ENCODE measurements at regions not wholly inside any gene's neighbourhood (a gene's known extent, or its start where the extent isn't known, plus 50 kb on each side); places are given as distances from the start of the nearest gene placed in this dataset.
A peak's percentile ranks its signal among the peaks of the same experiment; 100 is the strongest.

GRCh38 chr7:42506097-42506496, 269.1 kb upstream of the GLI3 start:
- no peak overlapping the region for H3K4me3 ChIP-seq (ENCODE audit: low read depth, low read length)
- H3K36me3 ChIP-seq (ENCODE audit: insufficient read depth) = no peaks in the 10 kb centered on the region
- DNase-seq (ENCODE audit: extremely low spot score) = no peak
- no peak overlapping the region for H3K27ac ChIP-seq (ENCODE audit: low read depth)
- 91% methylated on average over 1 of the region's 1 CpG for WGBS
- no peaks in the 10 kb centered on the region for H3K4me1 ChIP-seq (ENCODE audit: insufficient read depth)

GRCh38 chr7:42502022-42502421, 265.0 kb upstream of the GLI3 start:
- Histone ChIP-seq H3K4me1 (ENCODE audit: insufficient read depth) (no peaks in the 10 kb centered on the region), H3K36me3 (ENCODE audit: insufficient read depth) (no peaks in the 10 kb centered on the region), H3K27ac (ENCODE audit: low read depth) (no peak overlapping the region), H3K4me3 (ENCODE audit: low read depth, low read length) (no peak overlapping the region)
- no peak for DNase-seq (ENCODE audit: extremely low spot score)
- 68% methylated on average over 1 of the region's 1 CpG for WGBS

GRCh38 chr7:42495256-42495655, 258.2 kb upstream of the GLI3 start:
- Histone ChIP-seq H3K4me3 (ENCODE audit: low read depth, low read length) (no peak overlapping the region), H3K27ac (ENCODE audit: low read depth) (no peak overlapping the region), H3K4me1 (ENCODE audit: insufficient read depth) (no peaks in the 10 kb centered on the region), H3K36me3 (ENCODE audit: insufficient read depth) (no peaks in the 10 kb centered on the region)
- WGBS = 93% methylated on average over 3 of the region's 3 CpGs
- no peak for DNase-seq (ENCODE audit: extremely low spot score)

GRCh38 chr7:42494736-42495135, 257.7 kb upstream of the GLI3 start:
- H3K4me3 ChIP-seq (ENCODE audit: low read depth, low read length) = no peak overlapping the region
- 81% methylated on average over 6 of the region's 6 CpGs for WGBS
- no peaks in the 10 kb centered on the region for H3K4me1 ChIP-seq (ENCODE audit: insufficient read depth)
- DNase-seq (ENCODE audit: extremely low spot score) = no peak
- no peak overlapping the region for H3K27ac ChIP-seq (ENCODE audit: low read depth)
- no peaks in the 10 kb centered on the region for H3K36me3 ChIP-seq (ENCODE audit: insufficient read depth)

- no peak overlapping the region for H3K4me3 ChIP-seq (ENCODE audit: low read depth, low read length)
- no peak for DNase-seq (ENCODE audit: extremely low spot score)
These were observed 257.2 kb upstream of the GLI3 start for GRCh38 chr7:42494199-42494710.

GRCh38 chr7:42493436-42494198, 256.6 kb upstream of the GLI3 start:
- H3K36me3 ChIP-seq (ENCODE audit: insufficient read depth) = no peaks in the 10 kb centered on the region
- DNase-seq (ENCODE audit: extremely low spot score) = peak; percentile 64
- WGBS = 2% methylated on average over 29 of the region's 29 CpGs
- H3K4me1 ChIP-seq (ENCODE audit: insufficient read depth) = no peaks in the 10 kb centered on the region
- no peak overlapping the region for H3K27ac ChIP-seq (ENCODE audit: low read depth)
- H3K4me3 ChIP-seq (ENCODE audit: low read depth, low read length) = peak overlapping the region; percentile 39

More at GRCh38 chr7:42494199-42494710, 257.2 kb upstream of the GLI3 start:
- no peak overlapping the region for H3K27ac ChIP-seq (ENCODE audit: low read depth)
- no peaks in the 10 kb centered on the region for H3K4me1 ChIP-seq (ENCODE audit: insufficient read depth)
- WGBS = 83% methylated on average over 5 of the region's 5 CpGs
- no peaks in the 10 kb centered on the region for H3K36me3 ChIP-seq (ENCODE audit: insufficient read depth)

GRCh38 chr7:42492920-42493319, 255.9 kb upstream of the GLI3 start:
- 37% methylated on average over 7 of the region's 7 CpGs for WGBS
- H3K36me3 ChIP-seq (ENCODE audit: insufficient read depth) = no peaks in the 10 kb centered on the region
- DNase-seq (ENCODE audit: extremely low spot score) = no peak
- H3K4me1 ChIP-seq (ENCODE audit: insufficient read depth) = no peaks in the 10 kb centered on the region
- no peak overlapping the region for H3K27ac ChIP-seq (ENCODE audit: low read depth)
- H3K4me3 ChIP-seq (ENCODE audit: low read depth, low read length) = no peak overlapping the region

GRCh38 chr7:42491106-42491505, 254.1 kb upstream of the GLI3 start:
- WGBS = 72% methylated on average over 3 of the region's 3 CpGs
- Histone ChIP-seq H3K4me3 (ENCODE audit: low read depth, low read length) (no peak overlapping the region), H3K36me3 (ENCODE audit: insufficient read depth) (no peaks in the 10 kb centered on the region), H3K4me1 (ENCODE audit: insufficient read depth) (no peaks in the 10 kb centered on the region), H3K27ac (ENCODE audit: low read depth) (no peak overlapping the region)
- DNase-seq (ENCODE audit: extremely low spot score) = no peak

- no peaks in the 10 kb centered on the region for H3K4me1 ChIP-seq (ENCODE audit: insufficient read depth)
- H3K27ac ChIP-seq (ENCODE audit: low read depth) = no peak overlapping the region
- no peak for DNase-seq (ENCODE audit: extremely low spot score)
- H3K36me3 ChIP-seq (ENCODE audit: insufficient read depth) = no peaks in the 10 kb centered on the region
- no peak overlapping the region for H3K4me3 ChIP-seq (ENCODE audit: low read depth, low read length)
These were observed 252.3 kb upstream of the GLI3 start for GRCh38 chr7:42489299-42489698.

GRCh38 chr7:42485301-42485766, 248.3 kb upstream of the GLI3 start:
- H3K4me3 ChIP-seq (ENCODE audit: low read depth, low read length) = no peak overlapping the region
- no peak for DNase-seq (ENCODE audit: extremely low spot score)
- no peak overlapping the region for H3K27ac ChIP-seq (ENCODE audit: low read depth)
- H3K4me1 ChIP-seq (ENCODE audit: insufficient read depth) = no peaks in the 10 kb centered on the region
- H3K36me3 ChIP-seq (ENCODE audit: insufficient read depth) = no peaks in the 10 kb centered on the region

GRCh38 chr7:42483886-42484285, 246.9 kb upstream of the GLI3 start:
- no peak overlapping the region for H3K4me3 ChIP-seq (ENCODE audit: low read depth, low read length)
- no peaks in the 10 kb centered on the region for H3K36me3 ChIP-seq (ENCODE audit: insufficient read depth)
- 76% methylated on average over 4 of the region's 4 CpGs for WGBS
- no peak for DNase-seq (ENCODE audit: extremely low spot score)
- H3K27ac ChIP-seq (ENCODE audit: low read depth) = no peak overlapping the region
- no peaks in the 10 kb centered on the region for H3K4me1 ChIP-seq (ENCODE audit: insufficient read depth)

GRCh38 chr7:42479816-42480633, 243.0 kb upstream of the GLI3 start:
- 34% methylated on average over 9 of the region's 9 CpGs for WGBS
- Histone ChIP-seq H3K27ac (ENCODE audit: low read depth) (no peak overlapping the region), H3K4me1 (ENCODE audit: insufficient read depth) (no peaks in the 10 kb centered on the region), H3K4me3 (ENCODE audit: low read depth, low read length) (no peak overlapping the region), H3K36me3 (ENCODE audit: insufficient read depth) (no peaks in the 10 kb centered on the region)
- DNase-seq (ENCODE audit: extremely low spot score) = no peak

GRCh38 chr7:42479452-42479815, 242.4 kb upstream of the GLI3 start:
- Histone ChIP-seq H3K4me3 (ENCODE audit: low read depth, low read length) (no peak overlapping the region), H3K4me1 (ENCODE audit: insufficient read depth) (no peaks in the 10 kb centered on the region), H3K27ac (ENCODE audit: low read depth) (no peak overlapping the region), H3K36me3 (ENCODE audit: insufficient read depth) (no peaks in the 10 kb centered on the region)
- WGBS = 58% methylated on average over 3 of the region's 3 CpGs
- no peak for DNase-seq (ENCODE audit: extremely low spot score)

GRCh38 chr7:42478717-42479116, 241.7 kb upstream of the GLI3 start:
- Histone ChIP-seq H3K36me3 (ENCODE audit: insufficient read depth) (no peaks in the 10 kb centered on the region), H3K4me1 (ENCODE audit: insufficient read depth) (no peaks in the 10 kb centered on the region), H3K27ac (ENCODE audit: low read depth) (no peak overlapping the region), H3K4me3 (ENCODE audit: low read depth, low read length) (no peak overlapping the region)
- 87% methylated on average over 6 of the region's 6 CpGs for WGBS
- no peak for DNase-seq (ENCODE audit: extremely low spot score)

Measured in urinary bladder (tissue), 3 donors.